ENCODE measurements at regions not wholly inside any gene's neighbourhood (a gene's known extent, or its start where the extent isn't known, plus 50 kb on each side); places are given as distances from the start of the nearest gene placed in this dataset.
"Not testable (repeated sequence)": the region's sequence is repeated elsewhere in the genome, so short reads cannot be mapped to it uniquely, and the experiment has no call there.

- DNase-seq (ENCODE audit: low spot score in 2 of 2), result no peak
- Mint-ChIP-seq H3K27ac (no peak overlapping the region), H3K9me3 (peaks cover 3 to 4% of the 10 kb centered on the region in 2 donors), H3K36me3 (no peaks in the 10 kb centered on the region)
- ATAC-seq, result no peak
Measured at GRCh38 chr2:84194949-84195644, 264.0 kb downstream of the SUCLG1 start.

GRCh38 chr2:84194181-84194580, 264.9 kb downstream of the SUCLG1 start:
- peaks cover 0 to 4% of the 10 kb centered on the region in 2 donors for H3K9me3 Mint-ChIP-seq
- no peaks in the 10 kb centered on the region for H3K36me3 Mint-ChIP-seq
- DNase-seq (ENCODE audit: low spot score in 2 of 2) (no peak), ATAC-seq (no peak)
- no peak overlapping the region for H3K27ac Mint-ChIP-seq

- no peaks in the 10 kb centered on the region for H3K9me3 Mint-ChIP-seq
- no peak overlapping the region for H3K27ac Mint-ChIP-seq
- no peak for DNase-seq (ENCODE audit: low spot score in 2 of 2)
- H3K36me3 Mint-ChIP-seq, result no peaks in the 10 kb centered on the region
- ATAC-seq, result no peak
Measured at GRCh38 chr2:84187258-84187657, 271.8 kb downstream of the SUCLG1 start.

GRCh38 chr2:84181927-84182326, 277.2 kb downstream of the SUCLG1 start:
- ATAC-seq, result no peak
- H3K36me3 Mint-ChIP-seq, result no peaks in the 10 kb centered on the region
- no peaks in the 10 kb centered on the region for H3K9me3 Mint-ChIP-seq
- no peak overlapping the region for H3K27ac Mint-ChIP-seq
- no peak for DNase-seq (ENCODE audit: low spot score in 2 of 2)

- ATAC-seq, result no peak
- Mint-ChIP-seq H3K36me3 (no peaks in the 10 kb centered on the region), H3K9me3 (peaks cover 0 to 6% of the 10 kb centered on the region in 2 donors), H3K27ac (no peak overlapping the region)
- DNase-seq (ENCODE audit: low spot score in 2 of 2), result no peak
Measured at GRCh38 chr2:84177733-84178132, 281.3 kb downstream of the SUCLG1 start.

- H3K36me3 Mint-ChIP-seq, result no peaks in the 10 kb centered on the region
- H3K27ac Mint-ChIP-seq, result no peak overlapping the region
- no peak for DNase-seq (ENCODE audit: low spot score in 2 of 2)
- no peak for ATAC-seq
- peaks cover 0 to 6% of the 10 kb centered on the region in 2 donors for H3K9me3 Mint-ChIP-seq
Measured at GRCh38 chr2:84175970-84176369, 283.1 kb downstream of the SUCLG1 start.

- no peaks in the 10 kb centered on the region for H3K36me3 Mint-ChIP-seq
- peak in 1 of 2 donors; percentile 24 for ATAC-seq
- no peak overlapping the region for H3K27ac Mint-ChIP-seq
- no peak for DNase-seq (ENCODE audit: low spot score in 2 of 2)
- H3K9me3 Mint-ChIP-seq, result peaks cover 0 to 6% of the 10 kb centered on the region in 2 donors
Measured at GRCh38 chr2:84175340-84175739, 283.7 kb downstream of the SUCLG1 start.

GRCh38 chr2:84173041-84173440, 286.0 kb downstream of the SUCLG1 start:
- Mint-ChIP-seq H3K36me3 (no peaks in the 10 kb centered on the region), H3K9me3 (peaks cover 0 to 6% of the 10 kb centered on the region in 2 donors), H3K27ac (no peak overlapping the region)
- ATAC-seq (no peak), DNase-seq (ENCODE audit: low spot score in 2 of 2) (no peak)

- no peak for ATAC-seq
- H3K9me3 Mint-ChIP-seq, result peaks cover 0 to 6% of the 10 kb centered on the region in 2 donors
- H3K27ac Mint-ChIP-seq, result no peak overlapping the region
Measured at GRCh38 chr2:84170979-84171378, 288.1 kb downstream of the SUCLG1 start.

GRCh38 chr2:84169871-84170270, 289.2 kb downstream of the SUCLG1 start:
- DNase-seq (ENCODE audit: low spot score in 2 of 2), result no peak
- Mint-ChIP-seq H3K36me3 (no peaks in the 10 kb centered on the region), H3K27ac (no peak overlapping the region), H3K9me3 (peaks cover 0 to 6% of the 10 kb centered on the region in 2 donors)
- no peak for ATAC-seq

More at GRCh38 chr2:84170979-84171378, 288.1 kb downstream of the SUCLG1 start:
- DNase-seq (ENCODE audit: low spot score in 2 of 2), result no peak
- no peaks in the 10 kb centered on the region for H3K36me3 Mint-ChIP-seq

- not testable (repeated sequence) for H3K27ac Mint-ChIP-seq; H3K9me3 Mint-ChIP-seq; DNase-seq (ENCODE audit: low spot score in 2 of 2); ATAC-seq; H3K36me3 Mint-ChIP-seq
Measured at GRCh38 chr2:84168552-84168951, 290.5 kb downstream of the SUCLG1 start.

GRCh38 chr2:84165256-84165655, 293.8 kb downstream of the SUCLG1 start:
- ATAC-seq (no peak), DNase-seq (ENCODE audit: low spot score in 2 of 2) (no peak)
- Mint-ChIP-seq H3K36me3 (no peaks in the 10 kb centered on the region), H3K27ac (no peak overlapping the region), H3K9me3 (no peaks in the 10 kb centered on the region)

- DNase-seq (ENCODE audit: low spot score in 2 of 2), result no peak
- Mint-ChIP-seq H3K9me3 (no peaks in the 10 kb centered on the region), H3K36me3 (no peaks in the 10 kb centered on the region), H3K27ac (no peak overlapping the region)
- no peak for ATAC-seq
Measured at GRCh38 chr2:84160453-84160852, 298.6 kb downstream of the SUCLG1 start.

- H3K27ac Mint-ChIP-seq, result no peak overlapping the region
- ATAC-seq, result no peak
- H3K36me3 Mint-ChIP-seq, result no peaks in the 10 kb centered on the region
Measured at GRCh38 chr2:84158605-84159004, 300.5 kb downstream of the SUCLG1 start.

GRCh38 chr2:84152462-84152861, 306.6 kb downstream of the SUCLG1 start:
- H3K9me3 Mint-ChIP-seq, result no peaks in the 10 kb centered on the region

More at GRCh38 chr2:84158605-84159004, 300.5 kb downstream of the SUCLG1 start:
- DNase-seq (ENCODE audit: low spot score in 2 of 2), result no peak
- H3K9me3 Mint-ChIP-seq, result no peaks in the 10 kb centered on the region

GRCh38 chr2:84144345-84144744, 314.7 kb downstream of the SUCLG1 start:
- Mint-ChIP-seq H3K36me3 (no peaks in the 10 kb centered on the region), H3K9me3 (no peaks in the 10 kb centered on the region), H3K27ac (no peak overlapping the region)
- no peak for DNase-seq (ENCODE audit: low spot score in 2 of 2)
- ATAC-seq, result no peak

More at GRCh38 chr2:84152462-84152861, 306.6 kb downstream of the SUCLG1 start:
- ATAC-seq (no peak), DNase-seq (ENCODE audit: low spot score in 2 of 2) (no peak)
- no peaks in the 10 kb centered on the region for H3K36me3 Mint-ChIP-seq
- no peak overlapping the region for H3K27ac Mint-ChIP-seq

- DNase-seq (ENCODE audit: low spot score in 2 of 2), result no peak
- H3K27ac Mint-ChIP-seq, result no peak overlapping the region
- H3K36me3 Mint-ChIP-seq, result no peaks in the 10 kb centered on the region
- no peak for ATAC-seq
- no peaks in the 10 kb centered on the region for H3K9me3 Mint-ChIP-seq
Measured at GRCh38 chr2:84137034-84137433, 322.0 kb downstream of the SUCLG1 start.

GRCh38 chr2:84132370-84132769, 326.7 kb downstream of the SUCLG1 start:
- H3K36me3 Mint-ChIP-seq, result no peaks in the 10 kb centered on the region

More at GRCh38 chr2:84132370-84132769, 326.7 kb downstream of the SUCLG1 start:
- ATAC-seq (no peak), DNase-seq (ENCODE audit: low spot score in 2 of 2) (no peak)
- Mint-ChIP-seq H3K27ac (no peak overlapping the region), H3K9me3 (peaks cover 0 to 4% of the 10 kb centered on the region in 2 donors)

Data from activated naive CD4-positive, alpha-beta T cell treated with anti-CD3 and anti-CD28 coated beads, Interleukin-2, amount 50 U/mL, for 72 hours (primary cell).